Skeletal muscle satellite cell (primary cell): ENCODE measurements at regions not wholly inside any gene's neighbourhood (a gene's known extent, or its start where the extent isn't known, plus 50 kb on each side); places are given as distances from the start of the nearest gene placed in this dataset.
"Not testable (repeated sequence)": the region's sequence is repeated elsewhere in the genome, so short reads cannot be mapped to it uniquely, and the experiment has no call there.

ENCODE experiments used
- H3K27me3 ChIP-seq: 2 replicates; pipeline ENCODE4 v1.7.0; 2013; ENCODE audit warnings: low read length; ENCODE audit not compliant: control insufficient read depth, insufficient read depth
- H3K36me3 ChIP-seq: 2 replicates; pipeline ENCODE4 v1.7.0; 2013; ENCODE audit warnings: mild to moderate bottlenecking, control low read depth, low read length; ENCODE audit not compliant: insufficient read depth
- H3K4me1 ChIP-seq: 2 replicates; pipeline ENCODE4 v1.7.0; 2013; ENCODE audit warnings: low read length; ENCODE audit not compliant: control insufficient read depth, insufficient read depth
- H3K4me2 ChIP-seq: 2 replicates; pipeline ENCODE4 v1.7.0; 2013; ENCODE audit warnings: mild to moderate bottlenecking, low read length
- H3K4me3 ChIP-seq: 2 replicates; pipeline ENCODE4 v1.7.0; 2013; ENCODE audit warnings: low read length
- H3K9ac ChIP-seq: 2 replicates; pipeline ENCODE4 v1.7.0; 2013; ENCODE audit warnings: mild to moderate bottlenecking, low read depth, low read length, moderate library complexity
- H3K9me3 ChIP-seq: replicated peaks from 2 replicates; pipeline ENCODE4 v1.7.0; 2013; ENCODE audit warnings: mild to moderate bottlenecking, control low read depth, low read length

GRCh38 chrX:37904833-37905232, 57.5 kb upstream of the DYNLT3 start:
- H3K4me2 ChIP-seq: no peak overlapping the region
- peaks cover 3% of the 10 kb centered on the region for H3K4me1 ChIP-seq
- H3K9me3 ChIP-seq: no peaks in the 10 kb centered on the region
- H3K27me3 ChIP-seq: no peaks in the 10 kb centered on the region
- H3K36me3 ChIP-seq: no peaks in the 10 kb centered on the region
- no peak overlapping the region for H3K4me3 ChIP-seq
- no peak overlapping the region for H3K9ac ChIP-seq

- Histone ChIP-seq H3K4me1 (peaks cover 3% of the 10 kb centered on the region), H3K9ac (no peak overlapping the region), H3K36me3 (no peaks in the 10 kb centered on the region), H3K4me3 (peak overlapping the region; percentile 51), H3K9me3 (no peaks in the 10 kb centered on the region), H3K4me2 (peak overlapping the region; percentile 85), H3K27me3 (no peaks in the 10 kb centered on the region)
These were observed 58.2 kb upstream of the DYNLT3 start for GRCh38 chrX:37905436-37906147.

GRCh38 chrX:37906357-37906756, 59.0 kb upstream of the DYNLT3 start:
- Histone ChIP-seq H3K4me3 (peak overlapping the region; percentile 51), H3K9ac (no peak overlapping the region), H3K9me3 (no peaks in the 10 kb centered on the region), H3K36me3 (no peaks in the 10 kb centered on the region), H3K4me2 (peak overlapping the region; percentile 85), H3K4me1 (peaks cover 3% of the 10 kb centered on the region), H3K27me3 (no peaks in the 10 kb centered on the region)

GRCh38 chrX:37910186-37910585, 62.8 kb upstream of the DYNLT3 start:
- Histone ChIP-seq H3K4me3 (no peak overlapping the region), H3K4me2 (no peak overlapping the region), H3K9ac (no peak overlapping the region), H3K36me3 (no peaks in the 10 kb centered on the region), H3K27me3 (no peaks in the 10 kb centered on the region), H3K4me1 (peaks cover 3% of the 10 kb centered on the region), H3K9me3 (no peaks in the 10 kb centered on the region)

- Histone ChIP-seq H3K9ac (no peak overlapping the region), H3K4me1 (no peaks in the 10 kb centered on the region), H3K4me2 (no peak overlapping the region), H3K4me3 (no peak overlapping the region), H3K9me3 (no peaks in the 10 kb centered on the region), H3K27me3 (no peaks in the 10 kb centered on the region), H3K36me3 (no peaks in the 10 kb centered on the region)
These were observed 64.9 kb upstream of the DYNLT3 start for GRCh38 chrX:37912304-37912703.

- H3K4me3 ChIP-seq: no peak overlapping the region
- no peaks in the 10 kb centered on the region for H3K4me1 ChIP-seq
- H3K27me3 ChIP-seq: no peaks in the 10 kb centered on the region
- no peaks in the 10 kb centered on the region for H3K9me3 ChIP-seq
- H3K9ac ChIP-seq: no peak overlapping the region
- H3K4me2 ChIP-seq: no peak overlapping the region
- H3K36me3 ChIP-seq: no peaks in the 10 kb centered on the region
These were observed 65.4 kb upstream of the DYNLT3 start for GRCh38 chrX:37912777-37913176.

GRCh38 chrX:37918168-37918567, 70.8 kb upstream of the DYNLT3 start:
- Histone ChIP-seq H3K27me3 (no peaks in the 10 kb centered on the region), H3K9ac (no peak overlapping the region), H3K4me1 (peaks cover 9% of the 10 kb centered on the region), H3K36me3 (no peaks in the 10 kb centered on the region), H3K4me3 (no peak overlapping the region), H3K9me3 (peaks cover 3% of the 10 kb centered on the region), H3K4me2 (no peak overlapping the region)

GRCh38 chrX:37918703-37919102, 71.3 kb upstream of the DYNLT3 start:
- Histone ChIP-seq H3K9ac (no peak overlapping the region), H3K4me2 (no peak overlapping the region), H3K27me3 (no peaks in the 10 kb centered on the region), H3K4me1 (peaks cover 9% of the 10 kb centered on the region), H3K4me3 (no peak overlapping the region), H3K36me3 (no peaks in the 10 kb centered on the region), H3K9me3 (peaks cover 3% of the 10 kb centered on the region)

- Histone ChIP-seq H3K9me3 (peaks cover 3% of the 10 kb centered on the region), H3K4me1 (peaks cover 9% of the 10 kb centered on the region), H3K27me3 (no peaks in the 10 kb centered on the region), H3K9ac (no peak overlapping the region), H3K36me3 (no peaks in the 10 kb centered on the region), H3K4me3 (no peak overlapping the region), H3K4me2 (peak overlapping the region; percentile 21)
These were observed 74.4 kb upstream of the DYNLT3 start for GRCh38 chrX:37921758-37922157.

- Histone ChIP-seq H3K4me1 (peaks cover 9% of the 10 kb centered on the region), H3K9me3 (peaks cover 3% of the 10 kb centered on the region), H3K4me2 (no peak overlapping the region), H3K36me3 (no peaks in the 10 kb centered on the region), H3K9ac (no peak overlapping the region), H3K4me3 (no peak overlapping the region), H3K27me3 (no peaks in the 10 kb centered on the region)
These were observed 75.6 kb upstream of the DYNLT3 start for GRCh38 chrX:37922928-37923327.

GRCh38 chrX:37925761-37926160, 78.4 kb upstream of the DYNLT3 start:
- H3K4me3 ChIP-seq, H3K9ac ChIP-seq, H3K36me3 ChIP-seq, H3K4me2 ChIP-seq, H3K9me3 ChIP-seq, H3K4me1 ChIP-seq, H3K27me3 ChIP-seq: not testable (repeated sequence)

GRCh38 chrX:37926700-37927099, 79.3 kb upstream of the DYNLT3 start:
- Histone ChIP-seq H3K4me3 (no peak overlapping the region), H3K4me1 (peaks cover 5% of the 10 kb centered on the region), H3K27me3 (no peaks in the 10 kb centered on the region), H3K9me3 (no peaks in the 10 kb centered on the region), H3K4me2 (no peak overlapping the region), H3K9ac (no peak overlapping the region), H3K36me3 (no peaks in the 10 kb centered on the region)
